IPS-NIHi11 (cell line): ENCODE measurements at regions not wholly inside any gene's neighbourhood (a gene's known extent, or its start where the extent isn't known, plus 50 kb on each side); places are given as distances from the start of the nearest gene placed in this dataset.

Source experiments
- DNase-seq: peaks from one replicate; pipeline ENCODE4 v3.0.0; 2012; ENCODE audit warnings: mixed read lengths, low spot score

- no peak for DNase-seq
Measured at GRCh38 chr10:124346831-124347230, 71.9 kb downstream of the OAT start.

- no peak for DNase-seq
Measured at GRCh38 chr10:124345521-124345920, 73.2 kb downstream of the OAT start.

DNA sequence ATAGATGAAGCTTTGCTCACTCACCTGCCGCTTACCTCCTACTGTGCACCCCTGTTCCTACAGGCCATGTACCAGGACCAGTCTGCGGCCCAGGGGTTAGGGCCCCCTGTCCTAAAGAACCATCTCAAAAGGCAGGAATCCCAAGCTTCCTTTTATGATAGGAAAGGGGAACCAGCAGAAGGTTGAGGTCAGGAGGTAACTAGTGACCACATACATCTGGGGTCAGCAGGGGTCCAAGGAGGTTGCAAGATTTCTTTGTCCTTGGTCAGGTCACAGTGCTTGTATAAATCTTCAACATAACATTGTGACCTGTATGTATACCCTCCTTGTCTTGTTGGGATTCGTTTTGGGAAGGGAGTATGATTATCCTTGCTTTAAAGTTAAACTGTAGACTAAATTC lies 73.8 kb downstream of the OAT start:
- no peak for DNase-seq

DNA sequence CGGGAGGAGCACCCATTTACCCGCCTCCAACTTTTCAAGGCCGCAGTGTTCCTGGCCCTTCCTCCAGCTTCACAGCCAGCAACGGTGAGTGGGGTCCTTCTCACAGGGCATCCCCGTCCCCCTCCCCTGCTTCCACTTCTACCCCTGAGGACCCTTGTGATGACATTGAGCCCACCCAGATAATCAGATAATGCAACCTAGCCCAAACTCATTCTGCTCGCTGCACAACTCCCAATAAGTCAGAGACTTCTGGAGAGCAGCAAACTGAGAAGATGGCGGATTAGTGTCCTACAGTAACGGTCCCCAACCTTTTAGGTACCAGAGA lies 74.5 kb downstream of the OAT start:
- no peak for DNase-seq

- DNase-seq, result no peak
Measured at GRCh38 chr10:124343351-124344265, 75.1 kb downstream of the OAT start.

GRCh38 chr10:124342821-124343170 lies 75.9 kb downstream of the OAT start:
- DNase-seq, result no peak

- no peak for DNase-seq
Measured at GRCh38 chr10:124342136-124342820, 76.4 kb downstream of the OAT start.

GRCh38 chr10:124341768-124342135 lies 77.0 kb downstream of the OAT start:
- no peak for DNase-seq

- DNase-seq, result no peak
Measured at GRCh38 chr10:124340033-124340760, 78.5 kb downstream of the OAT start.

- DNase-seq, result no peak
Measured at GRCh38 chr10:124339119-124340032, 79.3 kb downstream of the OAT start.

- no peak for DNase-seq
Measured at GRCh38 chr10:124338276-124338925, 80.3 kb downstream of the OAT start.

DNA sequence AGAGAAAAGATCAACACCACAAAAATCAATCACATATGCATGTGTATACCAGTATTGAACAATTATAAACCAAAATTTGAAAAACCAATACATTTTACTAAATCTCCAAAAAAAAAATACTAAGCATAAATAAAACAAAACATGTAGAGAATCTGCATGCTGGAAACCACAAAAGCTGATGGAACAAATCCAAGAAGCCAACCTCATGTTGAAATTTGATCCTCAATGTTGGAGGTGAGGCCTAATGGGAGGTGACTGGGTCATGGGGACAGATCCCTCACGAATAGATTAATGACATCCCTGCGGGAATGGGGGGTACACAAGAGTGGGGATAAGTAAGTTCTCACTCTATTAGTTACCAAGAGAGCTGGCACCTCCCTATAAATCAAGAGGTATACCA lies 82.5 kb downstream of the OAT start:
- no peak for DNase-seq

GRCh38 chr10:124333931-124334330 lies 84.8 kb downstream of the OAT start:
- DNase-seq, result no peak

DNA sequence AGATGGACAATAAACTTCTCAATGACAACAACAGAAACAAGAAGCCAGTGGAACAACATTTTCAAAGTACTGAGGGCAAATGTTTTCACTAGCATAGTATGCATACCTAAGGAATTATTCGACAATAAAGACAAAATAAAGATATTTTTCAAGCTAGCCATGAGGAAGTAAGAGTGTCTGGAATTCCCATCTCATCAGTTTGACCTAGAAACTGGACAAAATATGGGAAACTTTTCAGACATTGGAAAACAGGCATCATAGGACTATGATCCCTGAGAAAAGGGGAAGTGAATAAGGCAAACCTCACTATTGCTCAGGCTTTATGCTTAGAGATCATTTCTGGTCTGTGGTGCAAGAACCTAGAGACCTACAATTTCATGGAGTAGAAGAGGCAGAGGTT lies 86.3 kb downstream of the OAT start:
- DNase-seq, result no peak

DNA sequence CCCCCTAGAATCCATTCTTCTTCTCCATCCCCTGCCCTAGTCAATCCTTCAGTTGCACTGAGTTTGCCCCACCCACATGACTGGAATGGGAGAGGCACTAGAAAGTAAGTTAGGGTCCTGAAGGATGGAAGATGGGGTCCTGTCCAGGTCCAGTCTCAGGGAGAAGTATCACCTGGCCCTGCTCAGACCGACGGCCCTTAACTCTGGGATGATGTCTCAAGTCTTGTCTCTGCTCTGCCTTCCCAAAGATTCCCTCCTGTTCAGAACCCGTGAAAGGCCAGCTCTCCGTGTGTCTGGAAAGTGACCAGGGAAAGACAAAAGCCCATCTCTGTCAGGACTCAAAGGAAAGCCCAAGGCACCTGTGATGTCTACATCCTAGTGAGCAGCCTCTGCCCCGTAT lies 88.8 kb downstream of the OAT start:
- no peak for DNase-seq

DNA sequence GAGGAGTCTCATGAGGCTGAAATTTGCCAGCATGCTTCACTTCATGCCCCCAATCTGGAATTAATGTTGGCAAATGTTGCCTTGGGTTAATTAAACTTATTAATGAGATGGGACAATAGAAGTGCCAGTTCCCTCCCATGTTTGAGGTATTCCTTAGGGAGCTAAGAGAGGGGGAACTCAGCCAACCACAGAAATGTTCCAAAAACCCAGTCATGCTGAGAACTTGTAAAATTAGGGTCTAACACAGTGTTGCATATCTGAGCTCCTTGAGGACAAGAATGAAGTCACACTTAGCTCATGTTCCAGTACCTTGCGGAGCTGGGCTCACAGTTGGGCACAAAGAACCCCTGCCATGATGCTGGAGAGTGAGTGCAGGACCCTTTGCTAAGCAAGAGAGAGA lies 89.4 kb downstream of the OAT start:
- DNase-seq, result no peak

- no peak for DNase-seq
Measured at GRCh38 chr10:124328477-124329220, 90.1 kb downstream of the OAT start.

- no peak for DNase-seq
Measured at GRCh38 chr10:124325998-124326636, 92.6 kb downstream of the OAT start.

DNA sequence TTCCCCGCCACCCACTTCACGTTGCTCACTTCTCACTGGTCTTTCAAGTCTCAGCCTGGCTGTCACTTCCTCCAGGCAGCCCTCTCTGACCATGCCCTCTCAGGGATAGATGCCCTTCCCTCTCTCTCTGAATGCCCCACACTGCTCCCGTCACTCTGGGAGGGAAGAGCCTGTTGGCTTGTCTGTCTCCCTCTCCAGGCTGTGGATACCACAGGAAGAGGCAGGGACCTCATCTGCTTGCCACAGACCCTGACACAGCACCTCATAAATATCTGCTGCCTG lies 93.1 kb downstream of the OAT start:
- no peak for DNase-seq

GRCh38 chr10:124324856-124325632 lies 93.7 kb downstream of the OAT start:
- no peak for DNase-seq
